ENCODE measurements at regions not wholly inside any gene's neighbourhood (a gene's known extent, or its start where the extent isn't known, plus 50 kb on each side); places are given as distances from the start of the nearest gene placed in this dataset.

- no peak for DNase-seq
Measured at GRCh38 chr11:130749216-130749615, 167.1 kb downstream of the SNX19 start.

DNA sequence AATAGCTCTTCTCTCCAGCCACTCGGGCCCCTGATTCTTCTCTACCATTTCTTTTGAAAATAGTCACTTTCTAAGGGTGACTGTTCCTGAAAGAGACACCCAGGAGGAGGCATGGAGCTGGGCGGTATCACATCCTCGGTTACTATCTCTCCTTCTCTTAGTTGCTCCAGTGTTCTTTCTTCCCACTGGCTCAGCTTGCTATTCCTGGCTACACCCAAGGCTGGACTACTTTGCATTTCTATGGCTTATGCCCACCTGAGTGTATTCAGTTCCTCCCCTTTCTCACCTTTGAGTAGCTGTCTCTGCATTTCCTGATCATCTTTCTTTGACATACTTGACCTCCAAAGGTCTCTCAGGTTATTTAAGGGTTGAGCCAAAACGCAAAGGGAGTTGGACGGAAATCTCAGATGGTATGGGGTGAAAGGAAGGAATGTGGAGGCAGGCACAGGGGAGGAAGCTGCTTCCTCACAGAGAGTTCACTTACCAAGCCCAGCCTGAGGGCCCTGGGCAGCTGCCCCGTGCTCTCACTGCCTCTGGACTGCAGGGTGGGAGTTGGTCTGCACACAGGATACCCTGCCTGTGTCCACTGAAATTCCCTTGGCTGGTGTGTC, 155.7 kb downstream of the SNX19 start:
- no peak for DNase-seq

DNA sequence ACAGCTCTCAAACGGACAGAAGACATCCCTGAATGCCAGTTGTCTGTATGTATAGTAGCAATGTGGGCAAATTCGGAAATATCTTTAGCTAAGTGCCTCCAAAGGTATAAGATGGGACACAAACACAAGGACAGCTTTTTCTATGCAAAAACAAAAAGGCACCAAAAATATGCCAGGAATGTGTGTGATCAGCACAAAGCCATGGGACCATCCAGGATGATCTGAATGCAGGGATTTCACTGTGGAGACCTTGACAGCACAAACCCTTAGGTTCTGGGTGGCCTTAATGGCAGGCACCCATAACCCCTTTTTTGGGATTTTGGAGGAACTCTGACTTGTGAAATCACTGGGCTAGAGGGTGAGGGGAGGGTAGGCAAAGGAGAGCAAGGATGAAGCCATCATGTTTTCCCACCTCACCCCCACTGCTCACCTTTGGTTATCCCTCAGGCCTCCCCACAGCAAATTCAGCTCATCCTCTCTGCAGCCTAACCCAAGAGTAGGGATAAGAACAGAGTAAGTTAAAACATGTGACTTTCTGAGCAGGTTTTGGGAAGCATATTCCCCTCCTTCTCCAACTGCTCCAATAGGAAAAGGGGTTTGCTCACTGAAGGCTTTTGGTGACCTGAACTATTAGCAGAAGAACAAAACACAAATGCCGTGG, 154.6 kb downstream of the SNX19 start:
- no peak for DNase-seq

DNA sequence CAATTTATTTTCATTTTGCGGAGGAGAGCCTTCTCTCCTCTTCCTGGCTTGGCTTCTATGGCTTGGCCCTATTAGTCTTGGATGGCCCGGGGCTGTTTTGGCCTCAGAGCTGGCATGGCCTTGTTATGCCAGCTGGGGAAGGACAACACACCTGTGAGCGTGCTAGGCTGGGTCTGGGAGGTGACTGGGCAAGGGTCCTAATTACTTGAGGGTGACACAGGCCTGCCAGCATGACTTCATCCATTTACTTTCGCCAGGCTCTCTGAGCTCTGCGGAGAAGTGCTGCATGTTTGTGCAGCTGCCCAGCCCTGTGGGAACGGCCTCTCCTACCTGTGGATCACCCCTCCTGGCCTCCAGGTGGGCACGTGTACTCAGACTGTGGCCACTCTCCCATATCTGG, 153.6 kb downstream of the SNX19 start:
- peak; percentile 77 for DNase-seq

DNA sequence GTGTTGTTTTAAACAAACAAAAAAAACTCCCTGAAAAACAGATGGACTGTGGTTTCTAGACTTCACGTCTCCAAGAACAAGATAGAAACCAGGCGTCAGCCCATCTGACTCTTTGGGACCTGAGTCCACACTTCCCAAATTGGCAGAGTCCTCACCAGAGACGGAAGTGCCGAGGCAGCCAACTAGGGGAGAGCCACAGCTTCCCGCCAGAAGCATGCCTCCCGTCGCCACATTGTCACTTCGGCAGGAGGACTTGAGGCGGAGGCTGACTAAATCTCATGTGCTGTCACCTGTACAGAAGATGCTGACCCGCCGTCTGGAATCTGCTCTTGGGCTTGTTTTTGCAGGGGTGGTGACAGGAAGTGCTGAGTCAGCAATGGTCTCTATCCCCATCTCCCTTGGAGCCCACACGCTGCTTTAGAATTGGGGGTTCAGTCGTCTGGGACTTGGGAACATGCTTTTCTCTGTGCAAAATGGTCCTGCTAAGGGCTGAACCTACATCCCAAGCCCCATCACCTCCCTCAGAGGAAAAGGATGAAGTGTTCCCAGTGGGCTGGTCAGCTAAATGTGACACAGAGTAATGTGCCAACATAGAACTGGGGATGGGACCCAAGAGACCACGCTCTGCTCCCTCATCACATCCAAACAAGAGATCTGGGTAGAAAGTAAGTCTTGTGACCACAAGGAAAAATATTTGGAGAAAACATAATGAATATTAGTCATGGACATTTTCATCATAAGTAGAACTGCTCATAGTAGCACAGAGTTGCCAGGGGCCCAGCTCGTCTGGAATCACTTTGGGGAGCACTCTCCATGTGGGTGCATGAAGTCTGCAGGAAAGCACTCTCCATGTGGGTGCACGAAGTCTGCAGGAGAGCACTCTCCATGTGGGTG, 152.9 kb downstream of the SNX19 start:
- no peak for DNase-seq

DNA sequence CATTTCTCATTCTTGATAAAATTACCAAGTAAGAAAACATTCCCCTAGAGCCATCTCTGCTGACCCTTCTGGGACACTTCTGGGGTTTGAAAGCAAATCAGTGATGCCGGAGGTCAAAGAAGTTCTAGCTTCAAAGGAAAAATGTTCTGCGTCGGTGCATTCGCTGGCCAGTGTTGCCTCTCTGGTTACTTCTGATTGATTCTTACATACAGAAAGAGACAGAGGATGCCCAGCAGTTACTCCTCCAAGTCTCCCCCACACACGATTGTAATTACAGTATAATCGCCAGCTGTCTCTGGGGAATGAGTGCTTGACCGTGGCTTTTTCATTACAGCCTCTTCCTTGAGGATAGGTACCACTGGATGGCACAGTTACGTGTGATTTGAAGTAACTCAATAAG, 150.9 kb downstream of the SNX19 start:
- no peak for DNase-seq

- DNase-seq, result no peak
Measured at GRCh38 chr11:130765951-130766649, 150.2 kb downstream of the SNX19 start.

DNA sequence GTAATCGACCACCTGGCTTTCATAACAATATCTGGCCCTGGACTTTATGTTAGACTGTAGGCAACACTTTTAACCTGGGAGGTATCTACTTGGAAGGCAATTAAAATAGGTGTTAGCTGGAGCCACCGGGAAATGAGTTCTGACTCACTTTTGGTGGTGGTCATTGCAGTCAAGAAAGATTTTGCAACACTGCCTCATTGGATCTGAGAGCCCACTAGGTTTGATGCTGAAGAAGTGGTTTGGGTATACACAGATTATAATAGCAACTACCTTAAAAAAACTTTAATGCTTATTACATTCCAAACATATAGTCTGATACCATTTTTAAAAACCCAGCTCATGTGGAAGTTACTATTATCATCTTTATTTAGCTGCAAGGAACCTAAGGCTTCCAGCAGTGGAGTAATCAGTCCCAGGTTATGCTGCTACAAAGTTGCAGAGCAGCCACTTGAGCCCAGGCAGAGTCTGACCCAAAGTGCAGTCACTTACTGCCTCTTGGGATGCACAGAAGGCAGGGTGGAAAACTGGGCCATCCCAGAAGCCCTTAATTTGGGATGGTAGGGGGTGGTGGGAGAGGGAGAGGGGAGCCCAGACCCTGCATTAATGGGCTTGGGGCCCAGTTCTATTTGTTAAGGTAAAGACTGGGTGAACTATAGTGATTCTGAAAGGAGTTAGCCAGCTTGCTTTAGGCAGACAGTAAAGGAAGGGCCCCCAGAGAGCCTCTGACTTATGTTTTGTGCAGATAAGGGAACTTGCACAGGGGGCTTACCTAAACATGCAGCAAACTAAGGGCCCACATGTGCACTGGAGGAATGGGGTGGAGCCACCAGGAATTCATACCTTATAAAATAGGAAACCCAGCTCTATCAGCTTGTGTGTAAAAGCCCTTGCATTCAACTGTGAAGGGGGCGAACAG, 149.4 kb downstream of the SNX19 start:
- no peak for DNase-seq

- no peak for DNase-seq
Measured at GRCh38 chr11:130769782-130770535, 146.3 kb downstream of the SNX19 start.

- DNase-seq, result no peak
Measured at GRCh38 chr11:130771708-130772107, 144.6 kb downstream of the SNX19 start.

- no peak for DNase-seq
Measured at GRCh38 chr11:130772266-130773227, 143.7 kb downstream of the SNX19 start.

GRCh38 chr11:130773244-130773820, 142.9 kb downstream of the SNX19 start:
- DNase-seq, result no peak

DNA sequence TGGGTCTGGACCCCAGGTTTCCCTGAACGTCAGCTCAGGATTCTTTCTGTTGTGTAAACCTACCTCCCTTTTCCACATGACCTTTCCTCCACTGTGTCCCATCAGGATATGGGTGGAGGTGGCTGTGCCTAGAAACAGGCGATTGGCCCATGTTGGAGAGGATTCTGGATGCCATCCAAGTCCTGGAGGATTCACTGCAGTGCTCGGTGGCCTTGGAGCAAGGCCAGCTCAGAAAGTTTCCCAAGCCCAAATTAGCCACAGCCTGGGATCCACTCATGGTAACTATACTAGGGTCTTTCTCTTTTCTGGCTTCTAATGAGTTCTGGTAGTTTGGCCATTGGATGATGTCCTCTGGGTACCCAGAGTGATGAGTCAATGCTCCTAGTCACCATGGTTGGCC, 141.6 kb downstream of the SNX19 start:
- DNase-seq, result no peak

GRCh38 chr11:130775306-130776060, 140.8 kb downstream of the SNX19 start:
- DNase-seq, result no peak

- DNase-seq, result no peak
Measured at GRCh38 chr11:130776061-130776419, 140.2 kb downstream of the SNX19 start.

GRCh38 chr11:130778026-130778425, 138.3 kb downstream of the SNX19 start:
- no peak for DNase-seq

- no peak for DNase-seq
Measured at GRCh38 chr11:130778705-130779104, 137.6 kb downstream of the SNX19 start.

- no peak for DNase-seq
Measured at GRCh38 chr11:130779267-130779666, 137.0 kb downstream of the SNX19 start.

- no peak for DNase-seq
Measured at GRCh38 chr11:130779943-130780342, 136.3 kb downstream of the SNX19 start.

Measured in DMS153 (cell line).